GM19351 (cell line): ENCODE measurements at regions not wholly inside any gene's neighbourhood (a gene's known extent, or its start where the extent isn't known, plus 50 kb on each side); places are given as distances from the start of the nearest gene placed in this dataset.
"Not testable (repeated sequence)": the region's sequence is repeated elsewhere in the genome, so short reads cannot be mapped to it uniquely, and the experiment has no call there.

Experiments
- ATAC-seq: cut with Tn5 transposase; IDR thresholded peaks from one replicate; pipeline ENCODE4 v1.9.1; 2021; ENCODE audit warnings: mild to moderate bottlenecking, moderate library complexity; ENCODE audit not compliant: unreplicated experiment

DNA sequence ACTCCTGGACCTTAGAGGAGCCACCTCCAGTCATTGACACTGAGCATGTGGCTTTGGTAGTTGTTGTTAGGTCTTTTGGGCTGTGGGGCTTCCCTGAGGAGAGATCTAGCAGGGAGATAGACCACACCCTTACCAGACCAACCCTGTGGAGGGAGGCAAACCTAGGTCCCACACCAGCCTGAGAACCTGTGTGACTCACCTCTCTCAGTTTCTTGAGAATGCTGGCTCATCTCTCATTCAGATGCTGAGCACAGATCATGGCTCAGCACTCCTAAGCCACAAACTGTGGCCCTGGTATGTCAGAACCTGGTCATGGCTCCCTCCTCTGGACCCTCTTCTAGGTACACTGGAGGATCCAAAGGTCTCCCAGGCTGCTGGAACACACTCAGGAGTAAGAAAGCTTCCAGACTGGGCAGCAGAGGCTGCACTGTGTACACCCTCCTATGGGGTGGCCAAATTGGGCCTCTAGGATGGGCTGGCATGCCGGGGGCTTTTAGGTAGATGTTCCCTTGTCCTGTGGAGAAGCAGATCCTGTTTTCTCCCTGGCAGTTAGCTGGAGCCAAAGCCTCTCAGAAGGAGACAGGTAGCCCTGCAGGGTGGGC lies 1294.5 kb downstream of the KHDRBS2 start:
- no peak for ATAC-seq

DNA sequence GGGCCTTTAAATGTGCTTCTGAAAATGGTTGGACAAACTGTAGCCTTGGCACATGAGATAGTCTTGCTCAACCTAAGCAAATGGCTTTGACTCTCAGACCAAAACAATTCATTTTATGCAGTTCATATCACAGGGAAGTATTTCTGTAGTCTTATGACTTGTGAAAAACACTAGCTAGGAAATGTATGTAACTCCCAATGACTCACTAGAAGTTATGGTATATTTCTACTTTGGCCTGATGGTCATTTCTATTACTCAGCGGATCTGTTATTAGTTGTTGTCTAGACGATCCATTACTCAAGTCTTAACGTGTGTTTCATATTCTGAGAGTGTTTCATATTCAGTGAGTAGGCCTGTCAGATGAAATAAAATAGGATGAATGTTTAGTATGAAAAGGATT lies 1333.5 kb downstream of the KHDRBS2 start:
- ATAC-seq: no peak

DNA sequence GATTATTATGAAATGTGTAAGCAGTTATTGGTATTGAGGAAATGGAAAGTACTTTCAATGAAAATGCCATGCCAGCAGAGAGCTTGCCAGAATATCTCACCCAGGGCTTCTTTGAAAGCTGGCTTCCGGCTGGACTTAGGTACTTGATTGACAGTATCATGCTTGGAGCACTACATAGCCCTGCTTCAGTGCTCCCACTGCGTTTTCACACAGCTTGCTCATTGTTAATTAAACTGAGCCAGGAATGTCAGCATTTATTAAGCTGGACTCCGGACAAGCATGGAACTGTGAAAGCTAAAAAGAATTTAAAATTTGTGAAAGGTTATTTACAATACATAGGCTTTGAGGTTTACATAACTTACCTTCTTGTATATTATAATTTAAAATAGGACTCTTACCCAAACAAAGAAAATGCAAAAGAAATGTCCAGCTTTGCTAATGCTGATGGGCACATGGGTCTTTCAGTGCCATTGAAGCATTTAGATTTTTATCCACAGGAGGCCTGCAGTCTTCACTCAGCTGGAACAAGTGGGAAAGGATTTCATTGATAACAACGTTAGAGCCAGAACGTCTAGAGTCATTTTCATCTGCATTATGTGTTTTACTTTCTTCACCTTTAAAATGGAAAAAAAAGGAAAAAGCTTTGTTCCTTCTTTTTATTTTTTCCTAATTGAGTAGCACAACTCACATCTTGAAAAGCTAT lies 1335.7 kb downstream of the KHDRBS2 start:
- not testable (repeated sequence) for ATAC-seq

DNA sequence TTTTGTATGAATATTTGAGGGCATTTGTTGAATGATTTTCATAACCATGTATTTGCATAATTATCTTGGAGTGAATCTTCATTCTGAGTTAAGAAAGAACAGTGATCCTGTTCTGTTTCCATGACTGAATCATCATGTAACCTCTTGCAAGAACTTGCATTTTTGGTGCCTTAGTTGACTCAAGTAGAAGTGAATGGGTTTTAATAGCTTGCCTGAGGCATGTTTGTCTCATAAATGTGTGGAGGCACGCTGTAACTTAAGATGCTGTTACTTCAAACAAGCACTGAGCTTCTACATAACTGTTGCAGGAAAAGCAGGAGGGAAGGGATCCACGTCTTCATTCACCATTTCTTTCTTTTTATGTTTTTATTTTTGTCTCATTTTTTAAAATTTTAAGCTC lies 1338.6 kb downstream of the KHDRBS2 start:
- ATAC-seq: not testable (repeated sequence)

DNA sequence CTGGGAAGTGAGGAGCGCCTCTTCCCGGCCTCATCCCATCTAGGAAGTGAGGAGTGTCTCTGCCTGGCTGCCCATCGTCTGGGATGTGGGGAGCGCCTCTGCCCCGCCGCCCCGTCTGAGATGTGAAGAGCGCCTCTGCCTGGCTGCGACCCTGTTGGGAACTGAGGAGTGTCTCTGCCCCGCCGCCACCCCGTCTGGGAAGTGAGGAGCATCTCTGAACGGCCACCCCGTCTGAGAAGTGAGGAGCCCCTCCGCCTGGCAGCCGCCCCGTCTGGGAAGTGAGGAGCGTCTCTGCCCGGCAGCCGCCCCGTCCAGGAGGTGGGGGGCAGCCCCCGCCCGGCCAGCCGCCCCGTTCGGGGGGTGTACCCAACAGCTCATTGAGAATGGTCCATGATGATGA lies 1341.2 kb downstream of the KHDRBS2 start:
- ATAC-seq: not testable (repeated sequence)

DNA sequence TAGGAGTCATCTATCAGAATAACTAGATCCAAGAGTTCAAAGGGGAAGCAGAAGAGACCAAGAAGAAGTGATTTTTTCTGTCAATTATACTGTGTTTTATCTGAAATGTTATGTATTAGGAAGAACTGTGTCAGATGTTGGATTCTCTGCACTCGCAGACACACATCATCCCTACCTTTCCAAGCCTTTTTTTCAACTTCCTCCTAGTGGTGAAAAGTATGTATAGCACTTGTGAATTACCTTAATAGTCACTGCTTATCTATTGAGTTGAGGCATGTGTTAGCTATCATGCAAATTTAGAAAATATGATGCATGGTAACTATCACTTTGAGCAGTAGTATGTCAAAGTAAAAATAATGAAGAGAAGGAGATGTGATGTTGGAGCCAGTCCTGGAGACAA lies 1350.1 kb downstream of the KHDRBS2 start:
- ATAC-seq: peak; percentile 78

DNA sequence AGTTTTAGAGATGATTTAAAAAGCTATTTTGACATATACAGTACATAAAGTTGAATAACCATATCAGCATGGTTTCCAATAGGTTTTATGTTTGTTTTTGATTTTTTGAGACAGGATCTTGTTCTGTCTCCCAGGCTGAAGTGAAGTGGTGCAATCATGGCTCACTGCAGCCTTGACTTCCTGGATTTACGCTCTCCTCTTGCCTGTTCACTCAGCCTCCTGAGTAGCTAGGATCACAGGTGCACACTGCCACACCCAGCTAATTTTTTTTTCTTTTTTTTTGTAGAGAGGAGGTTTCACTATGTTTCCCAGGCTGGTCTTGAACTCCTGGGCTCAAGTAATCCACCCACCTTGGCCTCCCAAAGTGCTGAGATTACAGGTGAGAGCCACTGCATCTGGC lies 1366.4 kb downstream of the KHDRBS2 start:
- not testable (repeated sequence) for ATAC-seq

DNA sequence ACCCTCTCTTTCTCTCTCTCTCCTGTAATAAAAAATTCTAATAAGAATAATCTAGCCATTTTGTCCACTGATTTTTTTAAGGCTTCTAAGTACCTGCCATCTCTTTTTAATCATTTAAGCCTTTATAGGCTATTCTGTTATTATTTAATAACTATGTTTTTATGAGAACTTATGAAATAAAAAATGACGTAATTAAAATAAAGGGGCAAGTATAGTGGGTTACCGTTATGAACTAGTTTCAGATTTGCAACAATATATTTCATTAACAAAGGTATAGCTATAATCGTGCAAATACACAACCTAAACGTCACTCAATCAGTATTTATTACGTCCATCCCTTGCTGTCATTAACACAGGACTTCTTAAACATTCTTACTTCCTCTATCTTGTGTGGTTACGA lies 1382.2 kb downstream of the KHDRBS2 start:
- ATAC-seq: not testable (repeated sequence)

DNA sequence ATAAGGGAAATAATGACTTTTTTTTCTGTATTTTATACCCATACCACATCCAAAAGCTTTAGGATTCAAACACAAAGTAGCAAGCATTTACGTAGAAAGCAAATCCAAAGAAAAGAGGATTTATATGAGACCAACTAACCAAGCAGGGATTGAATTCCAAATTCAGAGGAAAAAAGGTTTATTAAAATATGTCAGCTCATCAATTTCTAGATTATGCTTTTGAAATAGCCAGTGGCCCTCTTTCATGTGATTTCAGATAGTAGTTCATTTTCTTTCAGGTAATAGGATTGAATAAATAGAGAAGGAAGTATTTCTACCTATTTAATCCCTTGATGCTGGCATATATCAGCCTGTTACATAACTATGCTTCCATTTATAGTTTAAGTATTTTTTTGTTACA lies 1392.7 kb downstream of the KHDRBS2 start:
- not testable (repeated sequence) for ATAC-seq

DNA sequence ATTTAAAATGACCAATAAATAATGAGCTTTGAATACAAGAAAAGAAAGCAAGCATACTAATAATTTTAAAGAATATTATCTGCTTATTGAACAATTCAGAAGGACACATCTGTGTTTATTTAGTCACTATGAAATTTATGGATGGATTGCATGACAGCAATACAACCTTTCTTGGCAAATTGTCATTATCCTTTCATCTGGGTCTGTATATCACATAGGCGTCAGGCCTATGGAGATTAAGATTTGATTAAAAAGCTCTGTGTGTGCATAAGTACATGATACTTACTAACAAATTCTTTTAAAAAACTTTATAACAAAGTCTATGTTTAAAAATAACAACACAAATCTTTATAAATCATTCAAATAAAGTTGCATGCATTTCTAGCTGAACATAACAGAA lies 1394.4 kb downstream of the KHDRBS2 start:
- ATAC-seq: no peak

DNA sequence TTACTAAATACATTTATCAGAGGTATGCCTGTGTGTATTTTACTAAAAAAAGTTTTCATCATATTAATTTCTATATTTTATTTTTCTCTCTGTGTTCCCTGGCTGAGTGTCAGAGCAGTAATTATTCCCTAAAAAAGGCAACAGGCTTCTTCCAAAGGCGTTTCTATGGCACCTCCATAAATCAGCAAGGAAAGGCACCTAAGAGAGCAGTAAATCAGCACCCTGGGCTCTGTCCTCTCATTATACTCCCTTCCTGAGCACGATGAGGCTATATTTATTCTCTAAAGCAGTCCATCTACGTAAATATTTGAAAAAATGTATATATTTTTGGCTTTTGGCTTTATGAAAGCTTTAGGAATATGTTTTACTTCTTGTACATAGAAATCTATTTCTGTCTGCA lies 1408.6 kb downstream of the KHDRBS2 start:
- not testable (repeated sequence) for ATAC-seq

DNA sequence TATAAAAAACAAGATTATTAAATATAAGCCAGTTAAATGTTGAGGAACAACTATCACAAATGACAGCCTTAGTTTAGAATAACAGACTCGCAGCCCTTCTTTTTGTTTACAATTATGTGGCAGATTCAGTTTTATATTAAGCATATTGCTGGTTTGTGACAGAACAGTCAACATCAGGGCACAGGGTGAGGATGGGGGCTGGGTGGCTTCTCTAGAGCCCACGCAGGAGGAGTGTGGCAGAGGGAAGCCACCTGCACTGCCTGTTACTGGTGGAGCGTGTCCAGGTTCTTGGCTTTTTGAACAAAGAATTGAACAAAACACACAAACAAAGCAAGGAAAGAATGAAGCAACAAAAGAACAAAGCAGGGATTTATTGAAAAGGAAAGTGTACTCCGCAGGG lies 1415.2 kb downstream of the KHDRBS2 start:
- not testable (repeated sequence) for ATAC-seq

DNA sequence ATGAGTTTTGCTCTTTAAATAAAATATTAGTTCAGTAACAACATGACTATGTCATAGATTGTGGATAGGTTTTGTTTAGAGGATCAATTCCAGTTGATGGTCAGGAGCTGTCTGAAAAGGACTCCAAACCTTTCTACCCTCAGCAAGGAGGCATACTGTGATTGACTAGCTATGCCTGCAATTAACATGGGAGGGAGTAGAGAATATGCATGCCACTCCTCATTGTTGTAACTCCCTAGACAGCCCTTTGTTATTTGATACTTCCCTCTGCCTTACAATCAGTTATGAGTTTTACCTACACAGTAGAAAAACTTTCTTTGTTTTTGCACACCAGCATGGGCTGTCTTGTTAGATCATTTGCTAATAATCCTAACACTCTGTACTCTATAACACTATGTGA lies 1418.5 kb downstream of the KHDRBS2 start:
- no peak for ATAC-seq

DNA sequence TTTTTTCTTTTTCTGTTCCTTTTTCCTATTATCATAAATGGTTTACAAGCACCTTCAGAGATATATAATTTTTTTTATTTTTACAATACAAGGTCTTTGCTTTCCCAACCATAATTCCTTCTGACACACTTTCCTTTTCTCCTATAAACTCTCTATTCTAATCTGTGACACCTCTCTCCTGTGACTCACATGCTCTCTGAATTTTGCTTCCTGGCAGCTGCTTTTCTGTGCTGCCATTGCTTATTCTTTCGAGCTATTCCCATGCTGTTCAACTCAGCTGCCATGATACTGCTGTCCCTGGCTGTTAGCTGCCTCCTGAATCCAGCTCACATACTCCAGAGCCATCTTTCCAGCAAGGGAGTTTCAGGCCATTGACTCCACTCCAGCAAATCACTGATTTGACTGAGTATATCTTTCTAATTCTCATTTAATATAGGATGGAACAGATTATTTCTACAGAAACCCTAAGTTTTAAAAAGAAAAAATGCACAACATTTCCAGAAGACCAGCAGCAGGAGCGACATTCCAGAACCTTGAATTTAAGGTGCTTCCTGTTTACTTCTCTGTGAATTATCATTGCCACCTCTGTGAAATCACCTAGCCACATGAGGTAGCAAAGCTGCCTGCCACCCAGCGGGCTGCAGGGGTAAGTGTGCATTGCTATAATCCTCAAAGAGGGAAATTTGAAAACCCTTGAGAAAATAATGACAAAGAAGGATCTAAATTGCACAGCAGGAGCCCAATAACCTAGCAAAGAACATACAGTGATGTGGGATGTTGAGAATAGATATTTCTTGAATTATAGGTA lies 1442.6 kb downstream of the KHDRBS2 start:
- not testable (repeated sequence) for ATAC-seq

DNA sequence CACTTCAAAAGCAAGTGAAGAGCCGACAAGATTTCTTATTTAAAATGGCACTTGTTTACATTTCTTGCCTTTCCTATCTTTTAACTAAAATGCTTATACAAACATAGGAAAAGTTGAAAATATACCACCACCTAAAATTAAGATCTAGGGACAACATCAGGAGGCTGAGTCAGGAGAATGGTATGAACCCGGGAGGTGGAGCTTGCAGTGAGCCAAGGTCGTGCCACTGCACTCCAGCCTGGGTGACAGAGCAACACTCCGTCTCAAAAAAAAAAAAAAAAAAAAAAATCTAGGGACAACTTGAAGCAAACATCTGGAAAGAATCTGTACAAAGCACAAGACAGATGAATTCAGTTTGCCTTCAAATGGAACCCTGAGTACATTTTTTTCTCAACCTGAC lies 1455.3 kb downstream of the KHDRBS2 start:
- not testable (repeated sequence) for ATAC-seq

DNA sequence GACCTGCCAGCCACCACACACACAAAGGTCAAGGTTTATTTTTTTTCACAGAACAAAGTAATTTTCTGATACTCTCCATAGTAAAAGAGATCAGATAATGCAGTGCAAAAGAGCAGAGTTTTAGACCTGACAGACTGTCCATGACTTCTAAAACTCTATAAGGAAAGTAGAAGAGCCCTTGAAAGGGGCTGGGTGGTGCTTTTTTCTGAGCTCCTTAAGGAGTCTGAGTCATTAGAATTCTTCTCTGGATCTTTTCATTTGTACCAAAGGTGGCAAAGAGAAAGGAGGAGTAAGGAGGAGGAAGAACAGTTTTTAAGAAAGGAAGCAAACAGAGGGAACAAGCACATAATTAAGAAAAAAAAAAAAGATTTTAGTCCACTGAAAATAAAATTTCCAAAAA lies 1463.4 kb downstream of the KHDRBS2 start:
- ATAC-seq: not testable (repeated sequence)

DNA sequence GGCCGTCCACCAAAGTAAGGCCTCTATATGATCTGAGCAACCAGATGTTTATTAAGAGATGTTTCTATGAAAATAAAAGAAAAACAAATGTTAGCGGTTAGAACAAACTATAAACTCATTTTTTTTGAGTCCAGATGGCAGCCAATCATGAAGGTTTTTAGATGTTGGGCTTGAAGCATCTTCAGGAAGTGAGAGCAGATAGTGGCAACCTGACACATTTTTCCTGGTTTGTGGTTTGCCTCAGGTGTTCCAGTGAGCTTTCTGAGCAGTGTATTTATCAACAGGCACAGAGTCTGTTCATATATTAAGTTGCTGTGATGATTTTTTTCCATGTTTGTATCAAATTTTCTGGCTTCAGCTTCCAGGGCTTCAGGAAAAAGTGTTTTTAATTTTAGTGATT lies 1468.0 kb downstream of the KHDRBS2 start:
- ATAC-seq: not testable (repeated sequence)

DNA sequence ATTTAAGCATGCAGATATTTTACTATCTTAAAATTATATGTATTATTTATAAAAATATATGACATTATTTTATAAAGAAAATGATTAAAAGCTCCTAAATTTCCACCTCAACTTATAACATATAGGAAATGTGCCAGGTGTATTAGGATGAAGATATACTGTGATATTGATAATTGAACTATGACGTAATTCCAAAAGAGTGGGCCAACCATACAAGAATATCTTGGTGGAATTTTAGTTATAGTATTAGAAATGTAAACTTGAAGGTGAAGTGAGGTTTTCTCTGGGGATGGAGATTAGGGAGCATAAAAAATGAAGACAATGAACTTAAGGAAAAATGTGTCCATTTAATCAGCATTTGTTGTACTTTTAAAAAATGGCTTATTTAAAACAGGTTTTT lies 1471.2 kb downstream of the KHDRBS2 start:
- not testable (repeated sequence) for ATAC-seq

DNA sequence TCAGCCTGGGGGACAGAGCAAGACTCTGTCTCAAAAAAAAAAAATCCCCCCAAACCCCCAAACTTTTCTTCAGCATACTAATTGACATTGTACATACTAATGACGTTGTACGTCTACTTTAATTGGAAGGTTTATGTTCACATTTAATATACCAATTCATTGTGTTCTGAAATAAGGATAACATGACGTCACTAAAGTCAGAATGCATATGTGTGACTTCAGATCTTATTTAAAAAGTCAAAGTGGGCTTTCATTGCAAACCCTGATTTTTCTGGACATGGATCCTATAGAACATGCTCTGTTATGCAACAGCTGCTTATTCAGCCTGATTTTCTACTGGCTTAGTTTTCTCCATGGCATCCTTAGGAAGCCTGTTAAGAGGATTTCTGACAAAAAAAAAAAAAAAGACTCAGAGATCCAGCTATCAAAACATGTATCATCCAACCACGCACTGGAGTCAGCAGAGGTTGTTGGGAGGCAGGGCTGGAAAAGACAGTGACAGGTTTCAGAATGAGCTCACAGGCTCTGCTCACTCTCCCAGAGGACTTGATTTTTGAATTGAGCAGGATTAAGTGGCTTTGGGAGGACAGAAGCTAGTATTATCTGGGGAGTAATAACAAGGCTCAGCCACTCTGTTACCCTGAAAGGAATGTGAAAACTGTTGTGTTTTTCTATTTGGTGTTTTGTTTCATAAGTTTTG lies 1472.0 kb downstream of the KHDRBS2 start:
- not testable (repeated sequence) for ATAC-seq

DNA sequence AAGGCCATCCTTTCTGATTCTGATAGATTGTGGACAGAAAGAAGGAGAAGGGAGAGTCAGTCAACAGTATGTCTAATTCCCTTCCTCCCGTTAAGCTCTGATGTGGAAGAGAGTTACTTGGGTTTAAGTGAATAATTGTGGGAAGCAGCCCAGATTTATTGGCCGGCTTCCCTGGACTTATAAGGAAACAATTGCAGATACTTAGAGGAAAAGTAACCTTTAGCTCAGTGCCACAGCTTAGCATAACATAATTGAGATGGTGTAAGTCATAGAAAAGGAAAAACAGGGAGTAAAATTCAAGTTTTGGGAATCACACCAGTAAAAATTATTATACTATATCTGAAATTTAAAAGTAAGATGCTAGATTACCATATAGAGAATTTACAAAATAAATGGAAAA lies 1475.8 kb downstream of the KHDRBS2 start:
- ATAC-seq: not testable (repeated sequence)

DNA sequence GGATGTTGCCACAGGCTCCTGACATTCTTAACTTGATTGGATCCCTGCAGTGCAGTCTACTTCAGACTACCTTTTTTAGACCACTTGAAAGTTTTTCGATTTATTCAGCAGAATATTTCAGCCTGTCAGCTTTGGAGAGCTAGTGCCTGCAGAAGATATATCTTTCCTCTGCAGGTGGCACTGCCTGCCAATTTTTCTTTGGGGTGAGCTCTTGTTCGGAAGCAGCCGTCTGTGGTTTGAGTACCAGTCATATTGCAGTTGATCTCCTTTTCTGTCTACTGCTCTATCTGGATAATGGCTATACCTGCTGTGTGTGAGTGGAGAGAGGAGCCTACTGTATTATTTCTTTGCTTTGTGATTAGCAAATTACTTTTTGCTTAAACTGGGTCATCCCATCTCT lies 1486.9 kb downstream of the KHDRBS2 start:
- ATAC-seq: not testable (repeated sequence)
